NT2/D1 (cell line): ENCODE measurements at regions not wholly inside any gene's neighbourhood (a gene's known extent, or its start where the extent isn't known, plus 50 kb on each side); places are given as distances from the start of the nearest gene placed in this dataset.

Experiments used
- SUZ12 ChIP-seq: IDR thresholded peaks from 2 replicates; pipeline ENCODE4 v1.6.1; 2011; ENCODE audit not compliant: insufficient read length, insufficient read depth; ENCODE audit errors: extremely low read depth
- ZNF274 ChIP-seq: IDR thresholded peaks from 2 replicates; pipeline ENCODE4 v1.6.1; 2011; ENCODE audit warnings: mild to moderate bottlenecking, low read depth, low read length

DNA sequence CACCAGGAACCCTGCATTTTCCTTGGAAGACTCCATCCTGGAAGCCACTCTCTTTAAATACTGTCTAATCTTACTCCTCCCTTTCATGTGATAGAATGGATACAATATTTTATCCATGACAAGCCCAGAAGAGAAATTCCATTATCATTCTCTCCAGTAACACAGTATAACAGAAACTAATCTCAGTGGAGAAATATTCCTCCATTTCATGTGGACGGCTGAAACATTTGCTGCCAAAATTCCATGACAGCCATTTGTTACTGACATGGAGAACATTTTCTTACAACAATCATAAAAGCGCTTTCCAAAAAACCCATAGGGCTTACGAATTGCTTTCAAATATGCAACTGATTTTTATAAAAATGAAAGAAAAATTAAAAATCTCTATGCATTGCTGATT lies 392.8 kb upstream of the KLF6 start:
- TF ChIP-seq SUZ12 (no peak), ZNF274 (no peak)
